OCI-LY7 (cell line): ENCODE measurements at regions not wholly inside any gene's neighbourhood (a gene's known extent, or its start where the extent isn't known, plus 50 kb on each side); places are given as distances from the start of the nearest gene placed in this dataset.

Experiments
- CTCF ChIP-seq: fragments of 200-600 bp; sonication (generic); conservative IDR thresholded peaks from 2 replicates; pipeline ENCODE4 v1.5.1; 2014; ENCODE audit warnings: mild to moderate bottlenecking, antibody characterized with exemption, low read length, moderate library complexity, mixed read lengths
- EZH2phosphoT487 ChIP-seq: fragments of 200-600 bp; sonication (generic); IDR thresholded peaks from 2 replicates; pipeline ENCODE4 v1.6.1; 2018; ENCODE audit warnings: low read depth, borderline replicate concordance, mild to moderate bottlenecking, mixed run types, antibody characterized with exemption, low read length, moderate library complexity, mixed read lengths

DNA sequence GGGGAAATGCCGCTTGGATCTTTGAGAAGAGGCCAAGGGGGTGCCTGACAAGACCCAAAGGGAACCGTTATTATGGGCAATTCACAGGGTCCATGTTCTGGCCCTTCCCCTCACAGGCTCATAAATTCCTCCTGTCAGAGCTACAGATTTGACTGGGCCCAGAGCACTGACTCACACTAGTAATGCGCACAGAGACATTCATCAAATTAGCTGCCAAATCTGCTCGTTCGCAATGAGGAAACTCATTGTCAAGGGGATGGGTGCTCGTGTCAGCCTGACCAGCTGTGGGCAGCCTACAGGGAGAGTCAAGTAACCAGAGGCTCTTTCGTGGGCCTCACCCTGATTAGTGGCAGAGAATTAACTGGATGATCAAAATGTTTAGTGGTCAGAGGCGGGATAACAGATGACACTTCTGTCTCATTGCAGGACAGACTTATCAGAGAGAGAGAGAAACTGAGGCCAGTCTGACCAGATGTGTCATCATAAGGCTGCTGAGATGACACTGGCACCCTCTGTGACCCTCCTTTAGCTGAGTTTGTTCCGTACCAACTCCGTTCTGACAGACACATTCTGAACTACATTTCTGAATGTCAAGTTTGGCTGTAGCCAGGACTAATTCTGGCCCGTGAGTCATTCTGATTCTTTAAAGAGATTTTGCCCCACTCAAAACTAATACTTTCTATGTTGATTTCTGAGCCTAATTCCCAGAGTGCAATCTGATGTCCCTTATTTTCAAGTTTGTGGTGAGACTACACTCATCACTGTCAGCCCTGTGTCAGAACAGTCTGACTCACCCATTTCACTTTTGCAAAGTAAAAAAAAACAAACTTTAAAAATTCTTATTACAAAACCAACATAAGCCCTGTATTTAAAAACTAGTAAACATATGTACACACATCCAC is 377.1 kb downstream of the ACTL7B start:
- TF ChIP-seq CTCF (no peak), EZH2phosphoT487 (no peak)
